Neural progenitor cell (in vitro differentiated cells): ENCODE measurements at regions not wholly inside any gene's neighbourhood (a gene's known extent, or its start where the extent isn't known, plus 50 kb on each side); places are given as distances from the start of the nearest gene placed in this dataset.

ENCODE experiments used
- CTCF ChIP-seq: fragments of 200-600 bp; sonication (generic); IDR thresholded peaks from 2 replicates; pipeline ENCODE4 v1.5.1; 2017; ENCODE audit warnings: antibody characterized with exemption, mild to moderate bottlenecking
- EZH2 ChIP-seq: fragments of 200-600 bp; sonication (generic); IDR thresholded peaks from 2 replicates; pipeline ENCODE4 v1.6.1; 2017; ENCODE audit warnings: antibody characterized with exemption, mild to moderate bottlenecking, moderate library complexity
- EZH2phosphoT487 ChIP-seq: fragments of 200-600 bp; sonication (generic); IDR thresholded peaks from 2 replicates; pipeline ENCODE4 v1.6.1; 2017; ENCODE audit warnings: antibody characterized with exemption

GRCh38 chr7:156386097-156386496, 254.5 kb upstream of the RNF32 start:
- TF ChIP-seq CTCF (no peak), EZH2 (no peak), EZH2phosphoT487 (no peak)
